OCI-LY7 (cell line): ENCODE measurements at regions not wholly inside any gene's neighbourhood (a gene's known extent, or its start where the extent isn't known, plus 50 kb on each side); places are given as distances from the start of the nearest gene placed in this dataset.

Experiments used
- BruUV-seq: library from RNA; stranded (reverse); fragments of 400-500 nt; replicated peaks from 2 replicates; lab custom pipeline; 2021; lab: Mats Ljungman, UMichigan
- CTCF ChIA-PET: fragments of 300-600 bp; sonication (Branson Sonifier 250); formaldehyde crosslinking; loops from one replicate; lab custom pipeline; 2022; ENCODE audit warnings: antibody characterized with exemption; ENCODE audit not compliant: unreplicated experiment; lab: Charles Lee
- POLR2A ChIA-PET: fragments of 300-600 bp; sonication (Branson Sonifier 250); formaldehyde crosslinking; loops from one replicate; lab custom pipeline; 2022; ENCODE audit warnings: antibody characterized with exemption; lab: Charles Lee
- DNase-seq: peaks from one replicate; pipeline ENCODE4 v3.0.0-alpha.2; 2015; ENCODE audit warnings: low spot score
- H2AFZ ChIP-seq: fragments of 200-600 bp; sonication (generic), shearing (Covaris generic); 2 replicates; pipeline ENCODE4 v1.6.1; 2014; ENCODE audit warnings: mild to moderate bottlenecking, antibody characterized with exemption, low read length, moderate library complexity
- H3K27ac ChIP-seq: fragments of 200-600 bp; sonication (generic); 2 replicates; pipeline ENCODE4 v1.5.1; 2014; ENCODE audit warnings: mixed run types, low read depth, mild to moderate bottlenecking, moderate library complexity, low read length, inconsistent platforms; ENCODE audit not compliant: poor library complexity, severe bottlenecking
- H3K36me3 ChIP-seq: fragments of 200-600 bp; sonication (generic); 2 replicates; pipeline ENCODE4 v1.6.1; 2014; ENCODE audit warnings: mild to moderate bottlenecking, antibody characterized with exemption, low read length, moderate library complexity, mixed read lengths; ENCODE audit not compliant: insufficient read depth
- H3K4me1 ChIP-seq: fragments of 200-600 bp; sonication (generic); 2 replicates; pipeline ENCODE4 v1.5.1; 2014; ENCODE audit warnings: mild to moderate bottlenecking, low read length; ENCODE audit not compliant: insufficient read depth, poor library complexity, severe bottlenecking
- H3K4me2 ChIP-seq: fragments of 200-600 bp; sonication (generic); 2 replicates; pipeline ENCODE4 v1.6.1; 2014; ENCODE audit warnings: mild to moderate bottlenecking, low read length
- H3K4me3 ChIP-seq: fragments of 200-600 bp; sonication (generic); 2 replicates; pipeline ENCODE4 v1.5.1; 2014; ENCODE audit warnings: mild to moderate bottlenecking, low read depth, low read length; ENCODE audit not compliant: poor library complexity, severe bottlenecking
- H3K79me2 ChIP-seq: fragments of 200-600 bp; sonication (generic); 2 replicates; pipeline ENCODE4 v1.6.1; 2016; ENCODE audit warnings: low read depth, mild to moderate bottlenecking, low read length, moderate library complexity, mixed read lengths; ENCODE audit not compliant: insufficient read depth
- H3K9me2 ChIP-seq: fragments of 200-600 bp; sonication (generic); 2 replicates; pipeline ENCODE4 v1.6.1; 2016; ENCODE audit warnings: mild to moderate bottlenecking, low read length, mixed read lengths; ENCODE audit not compliant: insufficient read depth
- H3K9me3 ChIP-seq: fragments of 200-600 bp; sonication (generic); 2 replicates; pipeline ENCODE4 v1.6.1; 2014; ENCODE audit warnings: mild to moderate bottlenecking, mixed run types, low read length, mixed read lengths
- H4K20me1 ChIP-seq: fragments of 200-600 bp; sonication (generic); 2 replicates; pipeline ENCODE4 v1.6.1; 2014; ENCODE audit warnings: mild to moderate bottlenecking, antibody characterized with exemption, low read length, moderate library complexity, mixed read lengths; ENCODE audit not compliant: insufficient read depth
- EZH2phosphoT487 ChIP-seq: fragments of 200-600 bp; sonication (generic); IDR thresholded peaks from 2 replicates; pipeline ENCODE4 v1.6.1; 2018; ENCODE audit warnings: low read depth, borderline replicate concordance, mild to moderate bottlenecking, mixed run types, antibody characterized with exemption, low read length, moderate library complexity, mixed read lengths
- intact Hi-C: fragments of 100-400 bp; cut with micrococcal nuclease; formaldehyde crosslinking; loops from one replicate; pipeline ENCODE4 v1.10.0; 2022; ENCODE audit not compliant: unreplicated experiment
- TF ChIP-seq, protein P1 (sequence below): fragments of 200-600 bp; sonication (generic); conservative IDR thresholded peaks from 2 replicates; pipeline ENCODE4 v1.5.1; 2014; ENCODE audit warnings: mild to moderate bottlenecking, antibody characterized with exemption, low read length, moderate library complexity, mixed read lengths

GRCh38 chr12:83541446-83541845, 854.7 kb downstream of the TMTC2 start:
- Histone ChIP-seq H3K4me1 (no peaks in the 10 kb centered on the region), H4K20me1 (no peaks in the 10 kb centered on the region), H3K4me3 (no peak overlapping the region), H3K79me2 (no peaks in the 10 kb centered on the region), H3K27ac (no peak overlapping the region), H2AFZ (no peak overlapping the region), H3K36me3 (no peaks in the 10 kb centered on the region), H3K9me3 (no peaks in the 10 kb centered on the region), H3K4me2 (no peak overlapping the region), H3K9me2 (no peaks in the 10 kb centered on the region)
- POLR2A ChIA-PET = no interaction called here
- BruUV-seq = no TSS peak
- intact Hi-C loops = no loop called here
- no peak for TF ChIP-seq EZH2phosphoT487
- TF ChIP-seq, protein P1, sequence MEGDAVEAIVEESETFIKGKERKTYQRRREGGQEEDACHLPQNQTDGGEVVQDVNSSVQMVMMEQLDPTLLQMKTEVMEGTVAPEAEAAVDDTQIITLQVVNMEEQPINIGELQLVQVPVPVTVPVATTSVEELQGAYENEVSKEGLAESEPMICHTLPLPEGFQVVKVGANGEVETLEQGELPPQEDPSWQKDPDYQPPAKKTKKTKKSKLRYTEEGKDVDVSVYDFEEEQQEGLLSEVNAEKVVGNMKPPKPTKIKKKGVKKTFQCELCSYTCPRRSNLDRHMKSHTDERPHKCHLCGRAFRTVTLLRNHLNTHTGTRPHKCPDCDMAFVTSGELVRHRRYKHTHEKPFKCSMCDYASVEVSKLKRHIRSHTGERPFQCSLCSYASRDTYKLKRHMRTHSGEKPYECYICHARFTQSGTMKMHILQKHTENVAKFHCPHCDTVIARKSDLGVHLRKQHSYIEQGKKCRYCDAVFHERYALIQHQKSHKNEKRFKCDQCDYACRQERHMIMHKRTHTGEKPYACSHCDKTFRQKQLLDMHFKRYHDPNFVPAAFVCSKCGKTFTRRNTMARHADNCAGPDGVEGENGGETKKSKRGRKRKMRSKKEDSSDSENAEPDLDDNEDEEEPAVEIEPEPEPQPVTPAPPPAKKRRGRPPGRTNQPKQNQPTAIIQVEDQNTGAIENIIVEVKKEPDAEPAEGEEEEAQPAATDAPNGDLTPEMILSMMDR = no peak
- CTCF ChIA-PET = no interaction called here
- no peak for DNase-seq

DNA sequence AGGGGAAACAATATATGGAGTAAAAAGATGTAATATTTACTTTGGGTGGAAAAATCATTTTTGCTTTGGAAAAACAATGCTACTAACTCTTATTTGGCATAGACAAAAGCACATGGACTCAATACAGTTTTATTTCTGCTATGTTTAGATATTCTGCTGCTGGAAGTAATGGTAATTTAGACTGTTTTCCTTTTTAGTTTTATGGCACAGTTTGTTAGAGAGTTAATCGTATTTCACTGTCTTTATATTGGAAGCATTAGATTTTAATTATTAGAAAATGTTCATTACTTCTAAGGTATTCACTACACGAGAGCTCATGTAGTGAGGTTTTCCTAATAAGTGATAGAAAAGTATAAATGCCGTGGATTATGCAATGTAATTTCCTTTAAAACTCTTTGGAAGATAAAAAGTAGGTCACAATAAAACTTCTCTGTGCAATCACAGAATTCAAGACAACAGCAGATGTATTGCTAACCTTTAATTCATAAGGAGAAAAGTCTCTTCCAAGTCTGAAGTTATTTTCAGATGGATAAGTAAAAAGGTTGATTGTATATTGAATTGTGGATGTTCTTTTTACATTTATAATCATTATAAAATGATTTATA, 851.8 kb downstream of the TMTC2 start:
- TF ChIP-seq, protein P1 = no peak
- no peak for TF ChIP-seq EZH2phosphoT487
- CTCF ChIA-PET = no interaction called here
- DNase-seq = no peak
- intact Hi-C loops = no loop called here
- Histone ChIP-seq H3K27ac (no peak overlapping the region), H3K9me2 (no peaks in the 10 kb centered on the region), H2AFZ (no peak overlapping the region), H4K20me1 (no peaks in the 10 kb centered on the region), H3K9me3 (no peaks in the 10 kb centered on the region), H3K4me1 (no peaks in the 10 kb centered on the region), H3K4me3 (no peak overlapping the region), H3K79me2 (no peaks in the 10 kb centered on the region), H3K4me2 (no peak overlapping the region), H3K36me3 (no peaks in the 10 kb centered on the region)
- no TSS peak for BruUV-seq
- POLR2A ChIA-PET = no interaction called here

- Histone ChIP-seq H3K36me3 (no peaks in the 10 kb centered on the region), H3K4me2 (no peak overlapping the region), H3K4me1 (no peaks in the 10 kb centered on the region), H4K20me1 (no peaks in the 10 kb centered on the region), H3K9me2 (no peaks in the 10 kb centered on the region), H3K9me3 (no peaks in the 10 kb centered on the region), H3K4me3 (no peak overlapping the region), H3K79me2 (no peaks in the 10 kb centered on the region), H3K27ac (no peak overlapping the region), H2AFZ (no peak overlapping the region)
- intact Hi-C loops = no loop called here
- no peak for DNase-seq
- ChIA-PET POLR2A (no interaction called here), CTCF (no interaction called here)
- TF ChIP-seq, protein P1 = no peak
- TF ChIP-seq EZH2phosphoT487 = no peak
- BruUV-seq = no TSS peak
Observed at GRCh38 chr12:83537428-83538053, 850.8 kb downstream of the TMTC2 start.
